ENCODE measurements at regions not wholly inside any gene's neighbourhood (a gene's known extent, or its start where the extent isn't known, plus 50 kb on each side); places are given as distances from the start of the nearest gene placed in this dataset.

- no peak for DNase-seq
These were observed 382.2 kb downstream of the FUT8 start for GRCh38 chr14:65794674-65795279.

GRCh38 chr14:65798216-65798615, 385.7 kb downstream of the FUT8 start:
- DNase-seq = no peak

GRCh38 chr14:65800694-65801093, 388.2 kb downstream of the FUT8 start:
- DNase-seq = no peak

- no peak for DNase-seq
These were observed 389.7 kb downstream of the FUT8 start for GRCh38 chr14:65802196-65802595.

GRCh38 chr14:65803885-65804284, 391.4 kb downstream of the FUT8 start:
- DNase-seq = no peak

- no peak for DNase-seq
These were observed 392.0 kb downstream of the FUT8 start for GRCh38 chr14:65804439-65805112.

GRCh38 chr14:65805113-65805473, 392.6 kb downstream of the FUT8 start:
- DNase-seq = no peak

GRCh38 chr14:65808390-65808789, 395.9 kb downstream of the FUT8 start:
- no peak for DNase-seq

GRCh38 chr14:65810322-65810721, 397.8 kb downstream of the FUT8 start:
- DNase-seq = peak; percentile 17

- no peak for DNase-seq
These were observed 401.3 kb downstream of the FUT8 start for GRCh38 chr14:65813760-65814384.

GRCh38 chr14:65815127-65815526, 402.6 kb downstream of the FUT8 start:
- DNase-seq = no peak

GRCh38 chr14:65817011-65817410, 404.5 kb downstream of the FUT8 start:
- DNase-seq = no peak

GRCh38 chr14:65819569-65819968, 407.0 kb downstream of the FUT8 start:
- no peak for DNase-seq

GRCh38 chr14:65821224-65821753, 408.8 kb downstream of the FUT8 start:
- DNase-seq = no peak

- peak; percentile 67 for DNase-seq
These were observed 411.9 kb downstream of the FUT8 start for GRCh38 chr14:65824285-65824977.

GRCh38 chr14:65824978-65825299, 412.4 kb downstream of the FUT8 start:
- DNase-seq = no peak

- DNase-seq = no peak
These were observed 414.4 kb downstream of the FUT8 start for GRCh38 chr14:65826946-65827345.

GRCh38 chr14:65827520-65827919, 415.0 kb downstream of the FUT8 start:
- no peak for DNase-seq

GRCh38 chr14:65828396-65828795, 415.9 kb downstream of the FUT8 start:
- no peak for DNase-seq

- DNase-seq = no peak
These were observed 420.1 kb downstream of the FUT8 start for GRCh38 chr14:65832431-65833266.

GRCh38 chr14:65833267-65833880, 420.8 kb downstream of the FUT8 start:
- DNase-seq = no peak

- no peak for DNase-seq
These were observed 421.5 kb downstream of the FUT8 start for GRCh38 chr14:65834051-65834450.

Data from NCI-H345 (cell line).